HUES48 (cell line): ENCODE measurements at regions not wholly inside any gene's neighbourhood (a gene's known extent, or its start where the extent isn't known, plus 50 kb on each side); places are given as distances from the start of the nearest gene placed in this dataset.

ENCODE experiments used
- H3K27ac ChIP-seq: one replicate; pipeline ENCODE4 v1.7.0; 2013; ENCODE audit warnings: low read depth, low read length, inconsistent platforms
- H3K27me3 ChIP-seq: 2 replicates; pipeline ENCODE4 v1.6.1; 2013; ENCODE audit warnings: mild to moderate bottlenecking, low read length; ENCODE audit not compliant: control insufficient read depth, insufficient read depth
- H3K36me3 ChIP-seq: 2 replicates; pipeline ENCODE4 v1.6.1; 2013; ENCODE audit warnings: low read length; ENCODE audit not compliant: control insufficient read depth, insufficient read depth
- H3K4me1 ChIP-seq: 2 replicates; pipeline ENCODE4 v1.6.1; 2013; ENCODE audit warnings: mild to moderate bottlenecking, low read length; ENCODE audit not compliant: control insufficient read depth, insufficient read depth
- H3K4me3 ChIP-seq: 2 replicates; pipeline ENCODE4 v1.5.1; 2013; ENCODE audit warnings: mild to moderate bottlenecking, low read depth, low read length
- H3K9ac ChIP-seq: 2 replicates; pipeline ENCODE4 v1.6.1; 2013; ENCODE audit warnings: mild to moderate bottlenecking, low read depth, low read length, moderate library complexity
- H3K9me3 ChIP-seq: 2 replicates; pipeline ENCODE4 v1.6.1; 2013; ENCODE audit warnings: low read length; ENCODE audit not compliant: control insufficient read depth, insufficient read depth

GRCh38 chr2:63778391-63778790 is 63.3 kb upstream of the UGP2 start:
- no peak overlapping the region for H3K4me3 ChIP-seq
- H3K36me3 ChIP-seq, result no peaks in the 10 kb centered on the region
- H3K4me1 ChIP-seq, result peaks cover 41% of the 10 kb centered on the region
- no peak overlapping the region for H3K9ac ChIP-seq
- no peak overlapping the region for H3K27ac ChIP-seq
- no peaks in the 10 kb centered on the region for H3K9me3 ChIP-seq
- no peaks in the 10 kb centered on the region for H3K27me3 ChIP-seq

GRCh38 chr2:63780518-63781155 is 61.1 kb upstream of the UGP2 start:
- H3K9me3 ChIP-seq, result no peaks in the 10 kb centered on the region
- no peak overlapping the region for H3K4me3 ChIP-seq
- H3K27me3 ChIP-seq, result no peaks in the 10 kb centered on the region
- no peak overlapping the region for H3K9ac ChIP-seq
- peaks cover 56% of the 10 kb centered on the region for H3K4me1 ChIP-seq
- H3K36me3 ChIP-seq, result no peaks in the 10 kb centered on the region
- H3K27ac ChIP-seq, result peak overlapping the region; percentile 68

GRCh38 chr2:63784461-63784860 is 57.2 kb upstream of the UGP2 start:
- Histone ChIP-seq H3K36me3 (no peaks in the 10 kb centered on the region), H3K4me1 (peaks cover 57% of the 10 kb centered on the region), H3K9me3 (no peaks in the 10 kb centered on the region), H3K27me3 (no peaks in the 10 kb centered on the region), H3K27ac (peak overlapping the region; percentile 58), H3K4me3 (no peak overlapping the region), H3K9ac (no peak overlapping the region)

- H3K9ac ChIP-seq, result no peak overlapping the region
- H3K27me3 ChIP-seq, result no peaks in the 10 kb centered on the region
- H3K27ac ChIP-seq, result peak overlapping the region; percentile 58
- no peak overlapping the region for H3K4me3 ChIP-seq
- H3K4me1 ChIP-seq, result peaks cover 55% of the 10 kb centered on the region
- no peaks in the 10 kb centered on the region for H3K36me3 ChIP-seq
- no peaks in the 10 kb centered on the region for H3K9me3 ChIP-seq
Measured at GRCh38 chr2:63785096-63785495, 56.6 kb upstream of the UGP2 start.

GRCh38 chr2:63786471-63786870 is 55.2 kb upstream of the UGP2 start:
- Histone ChIP-seq H3K4me1 (peaks cover 52% of the 10 kb centered on the region), H3K27ac (no peak overlapping the region), H3K9me3 (no peaks in the 10 kb centered on the region), H3K4me3 (no peak overlapping the region), H3K36me3 (no peaks in the 10 kb centered on the region), H3K9ac (no peak overlapping the region), H3K27me3 (no peaks in the 10 kb centered on the region)

GRCh38 chr2:63788071-63788470 is 53.6 kb upstream of the UGP2 start:
- Histone ChIP-seq H3K27ac (no peak overlapping the region), H3K27me3 (no peaks in the 10 kb centered on the region), H3K36me3 (no peaks in the 10 kb centered on the region), H3K9ac (no peak overlapping the region), H3K4me1 (peaks cover 37% of the 10 kb centered on the region), H3K4me3 (no peak overlapping the region), H3K9me3 (no peaks in the 10 kb centered on the region)

- H3K27ac ChIP-seq, result no peak overlapping the region
- H3K36me3 ChIP-seq, result no peaks in the 10 kb centered on the region
- H3K9me3 ChIP-seq, result no peaks in the 10 kb centered on the region
- peaks cover 33% of the 10 kb centered on the region for H3K4me1 ChIP-seq
- no peak overlapping the region for H3K9ac ChIP-seq
- no peaks in the 10 kb centered on the region for H3K27me3 ChIP-seq
- H3K4me3 ChIP-seq, result no peak overlapping the region
Measured at GRCh38 chr2:63789338-63790020, 52.2 kb upstream of the UGP2 start.

GRCh38 chr2:63790491-63790890 is 51.2 kb upstream of the UGP2 start:
- no peaks in the 10 kb centered on the region for H3K27me3 ChIP-seq
- no peak overlapping the region for H3K4me3 ChIP-seq
- no peak overlapping the region for H3K27ac ChIP-seq
- peaks cover 23% of the 10 kb centered on the region for H3K4me1 ChIP-seq
- no peaks in the 10 kb centered on the region for H3K36me3 ChIP-seq
- no peaks in the 10 kb centered on the region for H3K9me3 ChIP-seq
- no peak overlapping the region for H3K9ac ChIP-seq

GRCh38 chr2:63790906-63791305 is 50.8 kb upstream of the UGP2 start:
- H3K9ac ChIP-seq, result no peak overlapping the region
- peak overlapping the region; percentile 7 for H3K27ac ChIP-seq
- no peaks in the 10 kb centered on the region for H3K27me3 ChIP-seq

GRCh38 chr2:63791387-63791786 is 50.3 kb upstream of the UGP2 start:
- H3K27me3 ChIP-seq, result no peaks in the 10 kb centered on the region
- H3K27ac ChIP-seq, result peak overlapping the region; percentile 7
- H3K9me3 ChIP-seq, result no peaks in the 10 kb centered on the region
- no peak overlapping the region for H3K9ac ChIP-seq
- H3K4me1 ChIP-seq, result peaks cover 23% of the 10 kb centered on the region
- no peaks in the 10 kb centered on the region for H3K36me3 ChIP-seq
- no peak overlapping the region for H3K4me3 ChIP-seq

More at GRCh38 chr2:63790906-63791305, 50.8 kb upstream of the UGP2 start:
- no peaks in the 10 kb centered on the region for H3K36me3 ChIP-seq
- no peaks in the 10 kb centered on the region for H3K9me3 ChIP-seq
- no peak overlapping the region for H3K4me3 ChIP-seq
- peaks cover 19% of the 10 kb centered on the region for H3K4me1 ChIP-seq
